ENCODE measurements at regions not wholly inside any gene's neighbourhood (a gene's known extent, or its start where the extent isn't known, plus 50 kb on each side); places are given as distances from the start of the nearest gene placed in this dataset.

DNA sequence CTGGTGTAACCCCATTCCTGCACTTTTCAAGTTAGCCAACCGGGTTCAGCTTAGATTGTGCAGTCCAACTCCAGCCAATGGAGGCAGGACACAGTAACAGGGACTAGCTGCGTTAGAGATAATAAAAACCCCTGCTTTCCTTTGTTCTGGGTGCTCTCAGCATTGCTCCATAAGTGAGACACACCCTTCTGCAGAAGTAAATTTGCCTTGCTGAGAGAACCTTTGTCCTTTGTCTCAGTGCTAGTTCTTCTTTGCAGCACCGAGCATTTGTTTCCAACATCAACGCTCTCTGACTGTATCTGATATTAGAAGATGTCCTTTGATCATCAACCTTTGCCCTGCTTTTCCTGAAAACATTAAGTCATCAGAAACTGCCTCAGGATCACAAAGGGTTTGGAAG, 169.5 kb upstream of the OR13F1 start:
- peaks cover 3% of the 10 kb centered on the region for H3K9me3 ChIP-seq (ENCODE audit: insufficient read depth, low read depth, low read length)
- H3K4me3 Mint-ChIP-seq (ENCODE audit: unreplicated experiment): no peak overlapping the region
- H3K79me2 ChIP-seq (ENCODE audit: insufficient read depth, low read length): no peaks in the 10 kb centered on the region
- H3K27ac ChIP-seq (ENCODE audit: low read depth, low read length): no peak overlapping the region
- no peaks in the 10 kb centered on the region for H3K27me3 ChIP-seq (ENCODE audit: insufficient read depth, low read length)
- H3K27ac Mint-ChIP-seq (ENCODE audit: unreplicated experiment): no peak overlapping the region
- no peak overlapping the region for H2AFZ ChIP-seq (ENCODE audit: low read depth, low read length)
- H3K36me3 ChIP-seq (ENCODE audit: insufficient read depth, low read length): no peaks in the 10 kb centered on the region
- no peaks in the 10 kb centered on the region for H4K20me1 ChIP-seq (ENCODE audit: insufficient read depth, low read length)
- H3K9ac ChIP-seq (ENCODE audit: low read length): no peak overlapping the region
- H3K27me3 Mint-ChIP-seq (ENCODE audit: low read depth, unreplicated experiment): no peaks in the 10 kb centered on the region
- TF ChIP-seq EZH2 (IDR thresholded peaks at IDR 0.05; ENCODE audit: insufficient read depth, low read length): no peak
- TF ChIP-seq, protein P1, sequence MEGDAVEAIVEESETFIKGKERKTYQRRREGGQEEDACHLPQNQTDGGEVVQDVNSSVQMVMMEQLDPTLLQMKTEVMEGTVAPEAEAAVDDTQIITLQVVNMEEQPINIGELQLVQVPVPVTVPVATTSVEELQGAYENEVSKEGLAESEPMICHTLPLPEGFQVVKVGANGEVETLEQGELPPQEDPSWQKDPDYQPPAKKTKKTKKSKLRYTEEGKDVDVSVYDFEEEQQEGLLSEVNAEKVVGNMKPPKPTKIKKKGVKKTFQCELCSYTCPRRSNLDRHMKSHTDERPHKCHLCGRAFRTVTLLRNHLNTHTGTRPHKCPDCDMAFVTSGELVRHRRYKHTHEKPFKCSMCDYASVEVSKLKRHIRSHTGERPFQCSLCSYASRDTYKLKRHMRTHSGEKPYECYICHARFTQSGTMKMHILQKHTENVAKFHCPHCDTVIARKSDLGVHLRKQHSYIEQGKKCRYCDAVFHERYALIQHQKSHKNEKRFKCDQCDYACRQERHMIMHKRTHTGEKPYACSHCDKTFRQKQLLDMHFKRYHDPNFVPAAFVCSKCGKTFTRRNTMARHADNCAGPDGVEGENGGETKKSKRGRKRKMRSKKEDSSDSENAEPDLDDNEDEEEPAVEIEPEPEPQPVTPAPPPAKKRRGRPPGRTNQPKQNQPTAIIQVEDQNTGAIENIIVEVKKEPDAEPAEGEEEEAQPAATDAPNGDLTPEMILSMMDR (IDR thresholded peaks at IDR 0.05; ENCODE audit: insufficient read depth, low read depth, low read length): no peak
- no peaks in the 10 kb centered on the region for H3K36me3 Mint-ChIP-seq (ENCODE audit: low read depth, unreplicated experiment)
- H3K4me2 ChIP-seq (ENCODE audit: low read length): no peak overlapping the region
- H3K9me3 Mint-ChIP-seq (ENCODE audit: unreplicated experiment): peaks cover 4% of the 10 kb centered on the region
- H3K4me3 ChIP-seq (ENCODE audit: insufficient read depth, low read depth, low read length): no peak overlapping the region
- no peak for DNase-seq (ENCODE audit: low read depth)
- no peaks in the 10 kb centered on the region for H3K4me1 Mint-ChIP-seq (ENCODE audit: low read depth, unreplicated experiment)
- H3K4me1 ChIP-seq (ENCODE audit: insufficient read depth, low read length): no peaks in the 10 kb centered on the region
- FAIRE-seq: no peak

DNA sequence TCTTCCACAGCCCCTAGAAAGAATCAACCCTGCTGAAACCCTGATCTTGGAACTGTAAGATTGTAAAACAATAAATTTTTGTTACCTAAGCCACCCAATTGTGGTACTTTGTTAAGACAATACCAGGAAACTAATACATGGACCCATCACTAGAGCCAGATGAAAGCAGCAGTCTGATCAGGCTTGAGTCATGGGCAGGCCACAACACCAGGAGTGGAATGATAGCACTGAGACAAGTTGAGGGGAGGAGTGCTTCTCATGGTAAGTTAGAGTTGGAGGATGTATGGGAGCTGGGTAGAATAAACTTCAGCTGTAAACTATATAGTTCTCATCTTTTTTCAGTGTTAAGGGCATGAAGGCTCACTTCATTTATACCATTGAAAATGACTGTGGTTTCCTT, 164.4 kb upstream of the OR13F1 start:
- DNase-seq (ENCODE audit: low read depth): no peak
- Mint-ChIP-seq H3K27ac (ENCODE audit: unreplicated experiment) (no peak overlapping the region), H3K4me1 (ENCODE audit: low read depth, unreplicated experiment) (no peaks in the 10 kb centered on the region), H3K4me3 (ENCODE audit: unreplicated experiment) (no peak overlapping the region), H3K9me3 (ENCODE audit: unreplicated experiment) (no peaks in the 10 kb centered on the region), H3K27me3 (ENCODE audit: low read depth, unreplicated experiment) (no peaks in the 10 kb centered on the region), H3K36me3 (ENCODE audit: low read depth, unreplicated experiment) (no peaks in the 10 kb centered on the region)
- Histone ChIP-seq H3K4me2 (ENCODE audit: low read length) (no peak overlapping the region), H3K9ac (ENCODE audit: low read length) (no peak overlapping the region), H3K27me3 (ENCODE audit: insufficient read depth, low read length) (no peaks in the 10 kb centered on the region), H3K27ac (ENCODE audit: low read depth, low read length) (no peak overlapping the region), H3K36me3 (ENCODE audit: insufficient read depth, low read length) (no peaks in the 10 kb centered on the region), H4K20me1 (ENCODE audit: insufficient read depth, low read length) (no peaks in the 10 kb centered on the region), H2AFZ (ENCODE audit: low read depth, low read length) (no peak overlapping the region), H3K4me3 (ENCODE audit: insufficient read depth, low read depth, low read length) (no peak overlapping the region), H3K4me1 (ENCODE audit: insufficient read depth, low read length) (no peaks in the 10 kb centered on the region), H3K9me3 (ENCODE audit: insufficient read depth, low read depth, low read length) (no peaks in the 10 kb centered on the region), H3K79me2 (ENCODE audit: insufficient read depth, low read length) (no peaks in the 10 kb centered on the region)
- no peak for TF ChIP-seq EZH2 (IDR thresholded peaks at IDR 0.05; ENCODE audit: insufficient read depth, low read length)
- TF ChIP-seq, protein P1 (IDR thresholded peaks at IDR 0.05; ENCODE audit: insufficient read depth, low read depth, low read length): no peak
- FAIRE-seq: no peak

DNA sequence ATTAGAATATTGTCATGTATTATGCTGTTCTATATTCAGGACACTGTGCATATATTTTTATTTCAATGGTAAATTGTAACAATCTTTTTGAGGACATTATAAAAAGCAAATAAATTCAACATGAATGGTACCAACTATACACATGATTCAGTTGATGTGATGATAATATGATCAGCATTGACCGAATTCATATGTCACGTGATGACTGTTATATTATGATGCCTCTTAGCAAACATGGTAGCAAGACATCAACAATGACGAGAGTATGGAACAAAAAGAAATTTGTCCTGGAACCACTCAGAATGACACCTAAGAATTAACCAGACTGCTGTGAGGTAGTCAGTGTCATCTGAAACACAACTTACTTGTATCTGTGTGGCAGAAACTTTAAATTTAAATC, 161.5 kb upstream of the OR13F1 start:
- H3K9ac ChIP-seq (ENCODE audit: low read length): no peak overlapping the region
- H3K9me3 ChIP-seq (ENCODE audit: insufficient read depth, low read depth, low read length): no peaks in the 10 kb centered on the region
- H3K36me3 Mint-ChIP-seq (ENCODE audit: low read depth, unreplicated experiment): no peaks in the 10 kb centered on the region
- no peaks in the 10 kb centered on the region for H3K27me3 ChIP-seq (ENCODE audit: insufficient read depth, low read length)
- DNase-seq (ENCODE audit: low read depth) (no peak), FAIRE-seq (no peak)
- H3K9me3 Mint-ChIP-seq (ENCODE audit: unreplicated experiment): no peaks in the 10 kb centered on the region
- H4K20me1 ChIP-seq (ENCODE audit: insufficient read depth, low read length): no peaks in the 10 kb centered on the region
- H3K27me3 Mint-ChIP-seq (ENCODE audit: low read depth, unreplicated experiment): no peaks in the 10 kb centered on the region
- H2AFZ ChIP-seq (ENCODE audit: low read depth, low read length): no peak overlapping the region
- H3K79me2 ChIP-seq (ENCODE audit: insufficient read depth, low read length): no peaks in the 10 kb centered on the region
- no peak overlapping the region for H3K27ac Mint-ChIP-seq (ENCODE audit: unreplicated experiment)
- no peak overlapping the region for H3K4me3 Mint-ChIP-seq (ENCODE audit: unreplicated experiment)
- no peak overlapping the region for H3K27ac ChIP-seq (ENCODE audit: low read depth, low read length)
- H3K4me1 ChIP-seq (ENCODE audit: insufficient read depth, low read length): no peaks in the 10 kb centered on the region
- H3K36me3 ChIP-seq (ENCODE audit: insufficient read depth, low read length): no peaks in the 10 kb centered on the region
- TF ChIP-seq, protein P1 (IDR thresholded peaks at IDR 0.05; ENCODE audit: insufficient read depth, low read depth, low read length): no peak
- TF ChIP-seq EZH2 (IDR thresholded peaks at IDR 0.05; ENCODE audit: insufficient read depth, low read length): no peak
- H3K4me3 ChIP-seq (ENCODE audit: insufficient read depth, low read depth, low read length): no peak overlapping the region
- no peak overlapping the region for H3K4me2 ChIP-seq (ENCODE audit: low read length)
- no peaks in the 10 kb centered on the region for H3K4me1 Mint-ChIP-seq (ENCODE audit: low read depth, unreplicated experiment)
